Nephron progenitor cell (in vitro differentiated cells): ENCODE measurements at regions not wholly inside any gene's neighbourhood (a gene's known extent, or its start where the extent isn't known, plus 50 kb on each side); places are given as distances from the start of the nearest gene placed in this dataset.

Source experiments
- DNase-seq: peaks from one replicate; pipeline ENCODE4 v3.0.0; 2021
- H3K27ac Mint-ChIP-seq: 2 replicates; pipeline ENCODE4 v1.8.0; 2021; ENCODE audit warnings: mild to moderate bottlenecking, moderate library complexity, mixed read lengths
- H3K27me3 Mint-ChIP-seq: 2 replicates; pipeline ENCODE4 v1.8.0; 2021; ENCODE audit warnings: mild to moderate bottlenecking, low read depth, mixed read lengths; ENCODE audit not compliant: poor library complexity
- H3K36me3 Mint-ChIP-seq: 2 replicates; pipeline ENCODE4 v1.8.0; 2021; ENCODE audit warnings: low read depth, mixed read lengths
- H3K4me1 Mint-ChIP-seq: 2 replicates; pipeline ENCODE4 v1.8.0; 2021; ENCODE audit warnings: mixed read lengths
- H3K4me3 Mint-ChIP-seq: 2 replicates; pipeline ENCODE4 v1.8.0; 2021; ENCODE audit warnings: mild to moderate bottlenecking, moderate library complexity, mixed read lengths
- H3K9me3 Mint-ChIP-seq: 2 replicates; pipeline ENCODE4 v1.8.0; 2021; ENCODE audit warnings: mild to moderate bottlenecking, moderate library complexity, mixed read lengths
- TF ChIP-seq, protein P1 (sequence below): fragments of 200-600 bp; sonication (generic); IDR thresholded peaks from 2 replicates; pipeline ENCODE4 v1.5.0; 2021; ENCODE audit warnings: antibody characterized with exemption

DNA sequence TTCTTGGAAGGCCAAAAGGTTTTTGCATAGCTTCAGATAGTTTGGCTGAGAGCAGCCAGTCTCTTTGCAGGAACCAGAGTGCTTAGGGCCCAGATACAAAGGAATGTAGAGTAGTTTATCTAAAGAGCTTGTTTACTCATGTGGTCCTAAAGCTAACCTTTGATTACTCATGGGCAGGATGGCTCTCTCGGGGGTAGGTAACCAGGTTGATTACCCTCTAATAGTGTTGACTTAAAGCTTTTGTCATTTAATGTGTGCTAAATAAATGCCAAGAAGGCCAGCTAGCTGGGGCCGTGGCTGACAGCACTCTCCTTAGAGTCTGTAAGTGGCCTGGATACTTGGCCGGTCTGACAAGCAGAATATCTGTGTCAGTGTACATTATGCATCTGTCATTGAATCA is 69.7 kb upstream of the MAGEB16 start:
- H3K27me3 Mint-ChIP-seq = no peaks in the 10 kb centered on the region
- no peak overlapping the region for H3K4me3 Mint-ChIP-seq
- DNase-seq = no peak
- H3K9me3 Mint-ChIP-seq = peaks cover 81% of the 10 kb centered on the region
- no peaks in the 10 kb centered on the region for H3K4me1 Mint-ChIP-seq
- H3K27ac Mint-ChIP-seq = no peak overlapping the region
- TF ChIP-seq, protein P1, sequence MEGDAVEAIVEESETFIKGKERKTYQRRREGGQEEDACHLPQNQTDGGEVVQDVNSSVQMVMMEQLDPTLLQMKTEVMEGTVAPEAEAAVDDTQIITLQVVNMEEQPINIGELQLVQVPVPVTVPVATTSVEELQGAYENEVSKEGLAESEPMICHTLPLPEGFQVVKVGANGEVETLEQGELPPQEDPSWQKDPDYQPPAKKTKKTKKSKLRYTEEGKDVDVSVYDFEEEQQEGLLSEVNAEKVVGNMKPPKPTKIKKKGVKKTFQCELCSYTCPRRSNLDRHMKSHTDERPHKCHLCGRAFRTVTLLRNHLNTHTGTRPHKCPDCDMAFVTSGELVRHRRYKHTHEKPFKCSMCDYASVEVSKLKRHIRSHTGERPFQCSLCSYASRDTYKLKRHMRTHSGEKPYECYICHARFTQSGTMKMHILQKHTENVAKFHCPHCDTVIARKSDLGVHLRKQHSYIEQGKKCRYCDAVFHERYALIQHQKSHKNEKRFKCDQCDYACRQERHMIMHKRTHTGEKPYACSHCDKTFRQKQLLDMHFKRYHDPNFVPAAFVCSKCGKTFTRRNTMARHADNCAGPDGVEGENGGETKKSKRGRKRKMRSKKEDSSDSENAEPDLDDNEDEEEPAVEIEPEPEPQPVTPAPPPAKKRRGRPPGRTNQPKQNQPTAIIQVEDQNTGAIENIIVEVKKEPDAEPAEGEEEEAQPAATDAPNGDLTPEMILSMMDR = no peak
- peaks cover 10% of the 10 kb centered on the region for H3K36me3 Mint-ChIP-seq

DNA sequence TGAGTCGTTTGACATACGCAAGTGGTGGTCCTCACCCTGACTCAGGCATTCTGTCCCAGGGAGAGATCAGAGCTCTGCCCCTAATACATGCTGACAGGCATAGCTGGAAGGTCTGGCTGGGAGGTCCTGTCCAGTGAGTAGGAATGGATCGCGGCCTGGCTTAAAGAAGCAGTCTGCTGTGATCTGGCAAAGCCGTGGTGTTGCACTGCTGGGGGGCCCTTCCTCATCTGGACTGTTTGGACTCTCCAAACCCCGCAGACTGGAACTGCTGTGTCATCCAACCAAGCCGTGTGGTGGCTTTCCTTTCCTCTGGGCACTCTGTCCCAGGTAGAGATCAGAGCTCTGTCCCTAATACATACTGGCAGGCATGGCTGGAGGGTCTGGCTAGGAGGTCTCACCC is 64.3 kb upstream of the MAGEB16 start:
- TF ChIP-seq, protein P1 = no peak
- peaks cover 43% of the 10 kb centered on the region for H3K9me3 Mint-ChIP-seq
- H3K36me3 Mint-ChIP-seq = peaks cover 10% of the 10 kb centered on the region
- no peak for DNase-seq
- no peak overlapping the region for H3K4me3 Mint-ChIP-seq
- no peaks in the 10 kb centered on the region for H3K27me3 Mint-ChIP-seq
- H3K27ac Mint-ChIP-seq = no peak overlapping the region
- H3K4me1 Mint-ChIP-seq = no peaks in the 10 kb centered on the region

DNA sequence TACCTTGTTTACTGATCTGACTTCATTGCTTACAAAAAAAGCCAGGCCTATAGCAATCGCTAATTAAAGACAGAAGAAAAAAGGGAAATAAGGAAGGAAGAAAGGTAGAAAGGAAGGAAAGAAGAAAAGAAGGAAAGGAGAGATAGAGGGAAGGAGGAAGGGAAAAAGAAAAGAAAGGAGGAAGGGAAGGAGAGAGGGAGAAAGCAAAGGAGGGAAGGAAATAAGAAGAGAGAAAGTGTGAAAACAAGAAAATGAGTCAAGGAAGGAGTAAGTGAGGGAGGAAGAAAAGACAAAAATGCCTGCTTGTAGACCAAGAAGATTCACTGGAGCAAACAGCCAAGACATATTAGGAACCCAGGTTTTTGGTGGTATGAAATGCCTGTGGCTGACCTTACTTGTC is 57.0 kb upstream of the MAGEB16 start:
- H3K4me3 Mint-ChIP-seq = peak overlapping the region; percentile 16
- H3K36me3 Mint-ChIP-seq = no peaks in the 10 kb centered on the region
- no peaks in the 10 kb centered on the region for H3K4me1 Mint-ChIP-seq
- no peak overlapping the region for H3K27ac Mint-ChIP-seq
- peaks cover 7% of the 10 kb centered on the region for H3K9me3 Mint-ChIP-seq
- no peak for DNase-seq
- TF ChIP-seq, protein P1 = no peak
- no peaks in the 10 kb centered on the region for H3K27me3 Mint-ChIP-seq

DNA sequence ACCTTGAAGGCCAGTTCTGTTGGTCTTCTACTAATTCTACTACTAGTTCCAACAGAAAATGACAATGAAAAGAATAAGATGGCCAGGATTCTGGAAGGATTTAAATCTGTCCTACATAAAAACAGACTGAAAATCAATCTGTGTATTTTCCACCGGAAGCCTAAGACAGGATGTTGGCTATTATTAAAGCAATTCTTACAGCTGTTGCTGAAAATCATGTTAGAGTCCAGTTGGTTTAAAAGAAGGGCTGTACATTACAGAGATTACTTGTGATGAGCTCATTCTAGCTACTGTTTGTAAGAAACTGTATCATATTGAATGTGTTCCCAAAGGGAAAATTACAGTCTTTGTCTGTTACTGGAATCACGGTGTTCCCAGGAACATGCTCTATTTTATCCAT is 54.8 kb upstream of the MAGEB16 start:
- H3K4me1 Mint-ChIP-seq = no peaks in the 10 kb centered on the region
- H3K4me3 Mint-ChIP-seq = no peak overlapping the region
- DNase-seq = no peak
- H3K27ac Mint-ChIP-seq = no peak overlapping the region
- TF ChIP-seq, protein P1 = no peak
- no peaks in the 10 kb centered on the region for H3K36me3 Mint-ChIP-seq
- H3K27me3 Mint-ChIP-seq = no peaks in the 10 kb centered on the region
- H3K9me3 Mint-ChIP-seq = peaks cover 7% of the 10 kb centered on the region
